ENCODE measurements at regions not wholly inside any gene's neighbourhood (a gene's known extent, or its start where the extent isn't known, plus 50 kb on each side); places are given as distances from the start of the nearest gene placed in this dataset.

DNA sequence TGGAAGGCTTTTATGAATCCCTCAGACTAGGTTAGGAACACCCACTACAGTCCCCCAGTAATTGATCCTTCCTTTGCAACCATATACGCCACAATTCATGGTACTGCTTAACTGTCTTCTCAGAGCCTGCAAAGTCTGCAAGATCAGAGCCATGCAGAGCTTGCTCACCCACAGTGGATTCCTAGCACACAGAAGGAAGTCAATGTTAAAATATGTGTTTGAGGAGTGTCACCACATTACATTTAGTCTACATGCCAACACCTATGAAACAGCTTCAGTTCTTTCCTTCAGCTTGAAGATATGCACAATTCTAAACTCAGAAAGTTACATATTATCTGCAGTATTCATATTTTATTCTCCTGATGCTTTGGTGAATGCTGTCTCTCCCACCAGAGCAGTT is 138.5 kb downstream of the NDUFA12 start:
- Histone ChIP-seq H3K9ac (ENCODE audit: insufficient read depth, low read depth, low read length) (no peak overlapping the region), H2AFZ (ENCODE audit: low read length) (no peak overlapping the region), H3K9me3 (ENCODE audit: low read length) (no peaks in the 10 kb centered on the region), H3K4me2 (ENCODE audit: low read depth, low read length) (no peak overlapping the region), H3K79me2 (ENCODE audit: insufficient read depth, low read length) (no peaks in the 10 kb centered on the region), H3K4me1 (ENCODE audit: insufficient read depth, low read length) (no peaks in the 10 kb centered on the region), H3K27ac (ENCODE audit: extremely low read length, insufficient read depth, low read length) (no peak overlapping the region), H4K20me1 (ENCODE audit: insufficient read depth, low read length) (no peaks in the 10 kb centered on the region), H3K36me3 (replicated peaks in 1 of 2; ENCODE audit: control insufficient read depth in 1 of 2, insufficient read depth in 2 of 2, low read length in 2 of 2) (no peaks in the 10 kb centered on the region), H3K4me3 (replicated peaks in 1 of 3; ENCODE audit: insufficient read depth in 1 of 3, low read depth in 2 of 3, low read length in 3 of 3) (no peak overlapping the region), H3K27me3 (ENCODE audit: control insufficient read depth in 1 of 2, insufficient read depth in 2 of 2, low read length in 2 of 2) (peaks cover 0 to 15% of the 10 kb centered on the region in 2 experiments; a peak in 1 of 5 replicates)
- WGBS (ENCODE audit: low lambda C conversion rate), result 57% methylated on average over 1 of the region's 1 CpG
- BruUV-seq (replicated peaks), result no TSS peak
- CTCF ChIA-PET (ENCODE audit: low intra/inter-chr PET ratio, low total read pairs), result no interaction called here
- in situ Hi-C loops (cut with HindIII; ENCODE audit: extremely low pct_ligation_motif_present, low pct_unique_long_range_greater_than_20kb) (no loop called here), intact Hi-C loops (cut with micrococcal nuclease; ENCODE audit: unreplicated experiment) (no loop called here)
- POLR2A ChIA-PET, result no interaction called here
- DNase-seq (ENCODE audit: low spot score), result no peak
- ATAC-seq, result no peak
- no peak for FAIRE-seq
- TF ChIP-seq, protein P1, sequence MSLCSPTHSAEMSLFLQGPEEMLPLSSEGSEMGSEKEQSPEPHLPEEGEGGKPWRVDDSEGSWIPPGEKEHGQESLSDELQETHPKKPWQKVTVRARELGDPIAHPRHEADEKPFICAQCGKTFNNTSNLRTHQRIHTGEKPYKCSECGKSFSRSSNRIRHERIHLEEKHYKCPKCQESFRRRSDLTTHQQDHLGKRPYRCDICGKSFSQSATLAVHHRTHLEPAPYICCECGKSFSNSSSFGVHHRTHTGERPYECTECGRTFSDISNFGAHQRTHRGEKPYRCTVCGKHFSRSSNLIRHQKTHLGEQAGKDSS (CRISPR knock-in tag; IDR thresholded peaks at IDR 0.05; ENCODE audit: borderline replicate concordance, low read depth), result no peak
- no peak for TF ChIP-seq DMTF1 (CRISPR knock-in tag; IDR thresholded peaks at IDR 0.05)
- TF ChIP-seq AKNA (CRISPR knock-in tag; IDR thresholded peaks at IDR 0.05; ENCODE audit: borderline replicate concordance), result no peak
- no peak for TF ChIP-seq ATF4 (CRISPR knock-in tag; IDR thresholded peaks at IDR 0.05)
- TF ChIP-seq ZNF282 (IDR thresholded peaks at IDR 0.05; ENCODE audit: partially characterized antibody), result no peak
- no peak for TF ChIP-seq ZNF431 (CRISPR knock-in tag; IDR thresholded peaks at IDR 0.05; ENCODE audit: borderline replicate concordance, low read depth)
- TF ChIP-seq IRF1 (CRISPR knock-in tag; IDR thresholded peaks at IDR 0.05; ENCODE audit: low read depth), result no peak
- no peak for TF ChIP-seq ZNF792 (CRISPR knock-in tag; IDR thresholded peaks at IDR 0.05)
- no peak for TF ChIP-seq ZNF225 (CRISPR knock-in tag; IDR thresholded peaks at IDR 0.05)
- TF ChIP-seq, protein P2, sequence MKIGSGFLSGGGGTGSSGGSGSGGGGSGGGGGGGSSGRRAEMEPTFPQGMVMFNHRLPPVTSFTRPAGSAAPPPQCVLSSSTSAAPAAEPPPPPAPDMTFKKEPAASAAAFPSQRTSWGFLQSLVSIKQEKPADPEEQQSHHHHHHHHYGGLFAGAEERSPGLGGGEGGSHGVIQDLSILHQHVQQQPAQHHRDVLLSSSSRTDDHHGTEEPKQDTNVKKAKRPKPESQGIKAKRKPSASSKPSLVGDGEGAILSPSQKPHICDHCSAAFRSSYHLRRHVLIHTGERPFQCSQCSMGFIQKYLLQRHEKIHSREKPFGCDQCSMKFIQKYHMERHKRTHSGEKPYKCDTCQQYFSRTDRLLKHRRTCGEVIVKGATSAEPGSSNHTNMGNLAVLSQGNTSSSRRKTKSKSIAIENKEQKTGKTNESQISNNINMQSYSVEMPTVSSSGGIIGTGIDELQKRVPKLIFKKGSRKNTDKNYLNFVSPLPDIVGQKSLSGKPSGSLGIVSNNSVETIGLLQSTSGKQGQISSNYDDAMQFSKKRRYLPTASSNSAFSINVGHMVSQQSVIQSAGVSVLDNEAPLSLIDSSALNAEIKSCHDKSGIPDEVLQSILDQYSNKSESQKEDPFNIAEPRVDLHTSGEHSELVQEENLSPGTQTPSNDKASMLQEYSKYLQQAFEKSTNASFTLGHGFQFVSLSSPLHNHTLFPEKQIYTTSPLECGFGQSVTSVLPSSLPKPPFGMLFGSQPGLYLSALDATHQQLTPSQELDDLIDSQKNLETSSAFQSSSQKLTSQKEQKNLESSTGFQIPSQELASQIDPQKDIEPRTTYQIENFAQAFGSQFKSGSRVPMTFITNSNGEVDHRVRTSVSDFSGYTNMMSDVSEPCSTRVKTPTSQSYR (CRISPR knock-in tag; IDR thresholded peaks at IDR 0.05; ENCODE audit: borderline replicate concordance), result no peak
- TF ChIP-seq MED13 (CRISPR knock-in tag; IDR thresholded peaks at IDR 0.05), result no peak
